ENCODE measurements at regions not wholly inside any gene's neighbourhood (a gene's known extent, or its start where the extent isn't known, plus 50 kb on each side); places are given as distances from the start of the nearest gene placed in this dataset.
A peak's percentile ranks its signal among the peaks of the same experiment; 100 is the strongest.

GRCh38 chr3:116767726-116768125 lies 58.1 kb downstream of the TUSC7 start:
- ATAC-seq: no peak
- DNase-seq: no peak

DNA sequence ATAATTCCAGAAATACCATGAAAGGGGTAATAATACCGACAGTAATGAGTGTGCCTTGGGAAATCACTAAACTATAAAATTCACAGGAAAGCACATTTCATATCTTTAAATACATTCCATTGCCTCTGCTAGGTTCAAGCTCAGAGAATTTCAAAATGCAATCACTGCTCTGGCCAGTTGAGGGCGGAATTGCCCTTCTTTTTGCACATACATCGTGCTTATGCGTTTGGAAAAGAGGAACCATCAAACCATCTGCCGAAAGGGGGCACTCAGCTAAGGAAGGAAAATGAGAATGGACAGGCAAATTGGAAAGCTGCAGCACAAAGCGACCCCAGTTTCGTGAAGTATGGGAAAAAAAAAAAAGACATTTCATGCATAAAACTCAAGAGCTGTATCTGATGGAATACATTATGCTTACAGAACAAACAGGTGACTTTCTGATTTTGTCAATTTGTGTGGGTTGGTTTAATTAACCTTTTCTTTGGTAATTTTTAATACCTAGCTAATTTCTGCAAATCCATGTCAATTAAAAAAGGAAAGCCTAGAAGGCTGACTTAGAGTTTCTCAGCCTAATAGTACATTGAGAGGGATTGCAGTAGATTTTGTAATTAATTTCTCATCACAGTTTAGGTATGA lies 61.4 kb downstream of the TUSC7 start:
- ATAC-seq (peak; percentile 52), DNase-seq (peak; percentile 53)

- DNase-seq (no peak), ATAC-seq (no peak)
Observed at GRCh38 chr3:116776880-116777785, 67.6 kb downstream of the TUSC7 start.

- no peak for DNase-seq
- ATAC-seq: no peak
Observed at GRCh38 chr3:116785226-116785625, 75.6 kb downstream of the TUSC7 start.

DNA sequence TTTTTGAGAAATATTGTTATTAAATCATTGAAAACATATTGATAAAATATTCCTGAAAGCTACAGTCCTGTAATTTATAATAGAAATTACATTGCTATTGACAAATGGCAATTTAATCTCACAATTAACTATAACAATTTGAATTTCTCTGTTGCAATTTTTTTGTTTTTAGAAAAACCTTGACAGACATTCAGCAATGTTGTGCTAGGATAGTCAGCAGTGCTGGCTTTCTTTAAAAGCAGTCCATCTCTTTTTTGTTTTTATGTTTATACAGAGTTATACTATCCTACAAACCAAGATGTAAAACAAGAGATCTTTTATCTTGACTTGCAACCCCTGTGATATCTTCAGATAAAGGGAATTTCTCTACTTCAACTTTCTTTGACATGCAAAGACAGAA lies 93.1 kb downstream of the TUSC7 start:
- DNase-seq (no peak), ATAC-seq (no peak)

DNA sequence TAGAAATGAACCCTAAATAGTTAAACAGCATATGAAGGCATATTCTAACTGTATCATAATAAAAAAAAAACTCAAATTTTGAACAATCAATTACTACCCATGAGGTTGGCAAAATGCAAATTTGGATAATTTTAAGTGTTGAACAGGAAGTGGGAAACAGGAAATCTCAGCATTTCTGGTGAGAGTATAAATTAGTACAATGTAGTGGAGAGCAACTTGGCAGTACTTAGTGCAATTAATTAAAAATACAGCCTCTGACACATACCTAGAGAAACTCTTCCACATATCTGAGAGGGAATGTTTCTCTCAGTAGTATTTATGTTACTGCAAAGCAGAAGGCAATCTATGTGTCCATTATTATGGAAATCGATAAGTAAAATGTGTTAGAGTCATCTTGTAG lies 96.8 kb downstream of the TUSC7 start:
- no peak for ATAC-seq
- no peak for DNase-seq

DNA sequence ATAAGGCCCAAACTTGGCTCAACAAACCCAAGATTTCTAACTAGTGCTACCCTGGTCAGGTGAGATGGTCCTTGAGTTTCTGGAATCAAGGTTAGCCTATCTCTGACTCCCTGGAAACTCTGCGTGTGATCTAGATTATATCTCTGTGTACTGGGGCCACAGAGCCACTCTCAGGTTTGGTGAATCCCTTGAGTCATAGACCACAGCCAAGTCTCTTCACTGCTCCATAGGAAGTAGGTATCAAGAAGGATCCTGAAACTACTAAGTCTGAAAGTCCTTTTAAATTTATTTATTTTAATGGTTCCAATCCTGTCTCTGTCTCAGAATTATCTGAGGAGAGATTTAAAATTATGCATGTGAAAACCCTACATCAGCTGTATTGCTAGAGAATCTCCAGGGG lies 99.1 kb downstream of the TUSC7 start:
- DNase-seq: no peak
- ATAC-seq: no peak

DNA sequence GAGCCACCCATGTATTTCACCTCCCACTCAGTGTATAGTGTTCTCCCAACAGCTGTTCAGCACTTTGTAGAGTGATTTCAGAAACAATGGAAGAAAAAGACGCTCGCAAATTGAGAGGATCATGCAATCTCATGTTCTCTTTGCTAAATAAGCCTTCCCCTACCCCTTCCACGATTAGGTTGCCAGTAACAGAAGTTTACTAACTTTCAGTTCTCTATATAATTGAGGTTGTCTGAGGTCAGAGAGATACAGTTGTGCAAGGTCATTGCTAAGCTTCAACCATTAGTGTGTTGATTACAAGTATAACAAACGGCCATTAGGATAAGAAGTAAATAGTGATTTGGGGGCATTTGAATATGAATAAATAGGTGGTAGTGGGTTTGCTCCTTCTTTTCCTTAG lies 99.6 kb downstream of the TUSC7 start:
- no peak for DNase-seq
- ATAC-seq: no peak

DNA sequence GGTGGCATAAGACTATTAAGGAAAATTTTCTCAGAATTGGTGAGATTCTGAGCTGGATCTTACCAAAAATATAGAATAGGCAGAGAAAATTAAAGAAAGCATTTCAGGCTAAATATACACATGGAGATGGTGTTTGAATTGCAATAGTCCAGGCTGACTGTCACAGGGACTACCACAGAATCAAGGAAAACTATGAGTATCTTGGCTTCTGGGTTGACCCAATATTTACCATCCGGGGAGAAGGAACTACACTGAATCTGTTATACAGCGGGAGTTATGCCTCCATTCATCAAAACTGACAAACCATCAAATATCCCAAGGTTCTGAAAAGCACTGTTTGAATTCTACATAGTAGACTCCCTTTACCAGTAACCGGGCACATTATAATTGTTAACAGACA lies 102.2 kb downstream of the TUSC7 start:
- no peak for DNase-seq
- no peak for ATAC-seq

GRCh38 chr3:116812949-116813348 lies 103.4 kb downstream of the TUSC7 start:
- ATAC-seq (no peak), DNase-seq (no peak)

DNA sequence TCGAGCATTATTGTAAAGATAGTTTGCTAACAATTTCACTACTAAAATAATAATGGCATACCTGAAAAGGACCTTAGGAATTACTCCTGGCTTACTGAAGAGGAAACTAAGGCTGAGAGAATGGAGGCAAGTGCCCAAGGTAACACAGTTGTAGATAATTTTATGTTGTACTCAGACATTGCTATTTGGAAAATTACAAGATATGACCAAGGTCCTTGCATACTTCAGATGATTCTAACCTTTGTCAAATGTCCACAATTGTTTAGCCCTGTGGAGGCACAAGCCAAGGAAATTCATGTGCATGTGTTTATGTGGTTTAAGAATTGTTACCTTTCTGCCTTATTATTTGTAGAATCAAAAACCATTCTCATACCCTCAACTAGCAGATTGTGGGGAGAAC lies 105.7 kb downstream of the TUSC7 start:
- ATAC-seq (no peak), DNase-seq (no peak)

DNA sequence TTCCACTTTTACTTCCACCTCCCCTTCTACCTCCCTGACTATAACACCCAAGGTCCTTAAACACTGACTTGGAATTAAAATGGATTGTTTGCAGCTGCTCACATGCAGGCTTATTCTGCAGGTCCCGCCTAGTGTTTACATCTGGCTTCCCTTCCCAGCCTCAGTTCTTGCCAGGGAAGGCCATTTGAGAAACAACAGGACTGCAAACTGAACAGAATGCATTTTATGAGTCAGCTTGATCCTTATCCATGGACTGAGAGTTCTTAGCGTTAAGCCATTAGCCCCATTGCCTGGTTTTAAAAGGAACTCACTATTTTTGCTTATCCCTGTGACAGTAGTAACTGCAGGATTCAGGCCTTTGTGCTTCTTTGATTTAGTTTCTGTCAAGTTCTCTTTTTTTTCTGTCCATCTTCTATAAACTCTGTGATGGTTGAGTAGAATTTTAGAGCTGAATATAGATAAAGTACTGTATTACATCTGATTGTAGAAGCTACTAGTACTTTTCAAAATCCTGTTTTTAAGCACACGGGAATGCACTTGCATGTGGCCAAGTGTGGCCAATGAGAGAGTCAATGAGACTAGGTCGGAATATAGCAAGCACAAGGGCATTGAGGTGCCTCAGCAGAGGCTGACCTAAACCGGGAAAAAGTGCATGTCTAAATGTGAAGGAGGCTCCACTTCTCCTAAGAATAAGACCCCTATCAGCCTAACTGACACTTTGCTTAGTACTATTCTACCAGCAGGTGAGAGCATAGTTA lies 106.4 kb downstream of the TUSC7 start:
- DNase-seq: no peak
- ATAC-seq: no peak

DNA sequence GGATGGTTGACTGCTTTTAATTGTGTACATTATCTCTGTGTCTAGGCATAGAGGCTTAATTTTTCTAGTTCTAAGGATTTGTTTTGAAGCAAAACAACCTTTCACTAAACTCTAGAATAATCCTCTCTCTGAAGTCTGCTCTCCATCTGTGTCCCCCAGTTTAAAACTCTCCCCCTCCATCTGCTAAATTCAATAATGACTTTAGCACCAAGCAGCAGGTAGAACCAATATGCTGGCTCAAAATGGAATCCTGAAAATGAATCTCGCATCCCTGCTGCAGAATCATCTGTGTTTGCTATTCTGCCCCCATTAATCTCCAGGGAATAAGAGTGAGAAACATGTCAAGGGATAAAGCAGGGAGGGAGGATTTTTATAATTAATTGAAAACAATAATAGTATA lies 111.8 kb downstream of the TUSC7 start:
- ATAC-seq (no peak), DNase-seq (no peak)

DNA sequence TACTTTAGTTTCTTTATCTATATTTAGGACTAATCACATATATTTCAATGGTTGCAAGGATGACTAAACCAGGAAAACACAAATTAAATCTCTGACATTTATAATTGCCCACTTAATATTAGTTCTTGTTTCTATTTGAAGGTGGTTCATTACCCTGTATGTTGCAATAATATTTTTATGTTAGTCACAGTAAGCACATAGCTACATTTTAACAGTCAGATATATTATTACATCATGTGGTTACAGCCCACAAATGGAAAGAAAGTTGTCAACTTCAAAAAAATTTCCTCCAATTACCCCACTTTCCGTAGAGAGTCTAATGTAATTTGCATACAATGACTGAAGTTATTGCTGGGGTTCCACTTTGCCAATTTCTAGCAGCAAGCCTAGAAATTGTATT lies 114.6 kb downstream of the TUSC7 start:
- DNase-seq: no peak
- no peak for ATAC-seq

DNA sequence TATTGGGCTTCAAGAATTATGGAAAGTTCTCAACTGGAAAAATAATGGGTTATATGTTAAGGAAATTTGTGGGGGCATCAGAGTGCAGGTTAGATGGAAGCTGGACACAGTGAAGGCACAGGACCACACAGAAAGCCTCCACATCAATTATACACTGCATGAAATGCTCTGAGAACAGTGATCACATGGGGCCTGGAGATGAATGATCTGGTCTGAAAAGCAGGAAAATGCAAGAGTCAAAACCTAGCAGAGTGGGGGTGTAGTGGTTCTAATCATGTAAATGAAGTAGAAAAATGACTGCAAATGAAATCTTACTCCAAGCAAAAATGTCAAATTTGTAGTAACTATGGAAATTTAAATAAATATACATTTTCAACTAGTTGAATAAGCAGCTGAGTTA lies 123.6 kb downstream of the TUSC7 start:
- ATAC-seq (no peak), DNase-seq (no peak)

DNA sequence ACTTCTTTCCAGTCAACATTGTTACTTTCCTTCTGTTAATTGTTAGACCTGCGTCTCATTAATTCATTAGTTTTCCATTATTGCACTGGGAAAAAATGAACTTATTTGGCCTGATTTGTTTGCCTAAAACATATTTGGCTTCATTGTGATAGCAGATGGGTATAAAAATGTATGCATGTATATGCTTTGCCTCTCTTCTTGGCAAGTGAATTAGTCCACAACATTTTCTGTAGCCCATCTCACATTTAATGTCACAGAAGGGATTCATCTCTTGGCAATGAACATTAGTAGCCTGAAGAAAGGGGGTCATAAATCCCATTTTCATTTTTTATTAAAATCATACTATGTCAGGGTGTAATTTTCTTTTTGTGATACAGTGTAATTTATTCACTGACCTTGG lies 125.2 kb downstream of the TUSC7 start:
- ATAC-seq (no peak), DNase-seq (no peak)

DNA sequence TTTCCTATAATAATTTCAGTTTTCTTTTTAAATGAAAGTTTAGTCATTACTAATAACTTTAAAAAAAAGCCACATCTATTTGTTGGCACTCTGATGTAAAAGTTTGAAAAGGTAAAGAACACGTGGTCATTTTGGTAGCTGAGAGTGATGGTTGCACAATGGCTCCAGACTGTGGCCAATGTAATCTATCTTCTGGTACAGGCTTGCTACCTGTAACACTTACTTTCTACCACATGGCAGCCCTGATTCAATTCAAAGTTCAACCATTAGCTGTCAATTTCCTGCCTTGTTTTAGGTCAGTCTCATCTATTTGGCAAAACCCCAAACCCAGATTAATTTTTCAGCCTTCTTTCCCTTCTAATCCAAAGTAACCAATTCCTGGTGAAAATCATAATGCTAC lies 126.1 kb downstream of the TUSC7 start:
- DNase-seq (no peak), ATAC-seq (no peak)

GRCh38 chr3:116836286-116836685 lies 126.7 kb downstream of the TUSC7 start:
- DNase-seq (no peak), ATAC-seq (no peak)

DNA sequence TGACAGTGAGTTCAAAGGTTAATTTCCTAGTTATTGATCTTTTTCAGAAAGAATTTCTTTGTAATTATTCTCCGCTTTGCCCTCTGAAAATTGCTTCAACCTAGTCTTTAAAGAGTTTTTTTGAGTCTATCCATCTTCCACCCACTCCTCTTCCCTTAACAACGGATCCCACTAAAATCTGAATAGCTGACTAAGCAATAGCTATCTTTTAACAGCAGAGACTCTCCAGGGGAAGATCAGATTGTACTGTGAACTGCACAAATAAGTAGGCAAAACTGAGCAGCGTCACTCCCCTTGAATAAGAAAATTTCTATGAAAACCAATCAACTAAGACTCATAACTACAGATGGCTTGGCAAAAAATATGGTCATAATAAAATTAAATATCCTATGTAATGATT lies 127.9 kb downstream of the TUSC7 start:
- ATAC-seq (no peak), DNase-seq (no peak)

GRCh38 chr3:116841003-116841735 lies 131.6 kb downstream of the TUSC7 start:
- no peak for DNase-seq
- no peak for ATAC-seq

- no peak for ATAC-seq
- no peak for DNase-seq
Observed at GRCh38 chr3:116842254-116842957, 132.8 kb downstream of the TUSC7 start.
